GM20000 (cell line): ENCODE measurements at regions not wholly inside any gene's neighbourhood (a gene's known extent, or its start where the extent isn't known, plus 50 kb on each side); places are given as distances from the start of the nearest gene placed in this dataset.

Source experiments
- DNase-seq: peaks from one replicate; pipeline ENCODE4 v3.0.0; 2012; ENCODE audit warnings: low spot score
- TF ChIP-seq, protein P1 (sequence below): IDR thresholded peaks from 2 replicates; pipeline ENCODE4 v1.5.1; 2012; ENCODE audit warnings: mild to moderate bottlenecking, control low read depth; ENCODE audit errors: extremely low read depth, missing control alignments

GRCh38 chr4:107278791-107279483 is 242.8 kb upstream of the DKK2 start:
- DNase-seq = no peak
- TF ChIP-seq, protein P1, sequence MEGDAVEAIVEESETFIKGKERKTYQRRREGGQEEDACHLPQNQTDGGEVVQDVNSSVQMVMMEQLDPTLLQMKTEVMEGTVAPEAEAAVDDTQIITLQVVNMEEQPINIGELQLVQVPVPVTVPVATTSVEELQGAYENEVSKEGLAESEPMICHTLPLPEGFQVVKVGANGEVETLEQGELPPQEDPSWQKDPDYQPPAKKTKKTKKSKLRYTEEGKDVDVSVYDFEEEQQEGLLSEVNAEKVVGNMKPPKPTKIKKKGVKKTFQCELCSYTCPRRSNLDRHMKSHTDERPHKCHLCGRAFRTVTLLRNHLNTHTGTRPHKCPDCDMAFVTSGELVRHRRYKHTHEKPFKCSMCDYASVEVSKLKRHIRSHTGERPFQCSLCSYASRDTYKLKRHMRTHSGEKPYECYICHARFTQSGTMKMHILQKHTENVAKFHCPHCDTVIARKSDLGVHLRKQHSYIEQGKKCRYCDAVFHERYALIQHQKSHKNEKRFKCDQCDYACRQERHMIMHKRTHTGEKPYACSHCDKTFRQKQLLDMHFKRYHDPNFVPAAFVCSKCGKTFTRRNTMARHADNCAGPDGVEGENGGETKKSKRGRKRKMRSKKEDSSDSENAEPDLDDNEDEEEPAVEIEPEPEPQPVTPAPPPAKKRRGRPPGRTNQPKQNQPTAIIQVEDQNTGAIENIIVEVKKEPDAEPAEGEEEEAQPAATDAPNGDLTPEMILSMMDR = no peak

DNA sequence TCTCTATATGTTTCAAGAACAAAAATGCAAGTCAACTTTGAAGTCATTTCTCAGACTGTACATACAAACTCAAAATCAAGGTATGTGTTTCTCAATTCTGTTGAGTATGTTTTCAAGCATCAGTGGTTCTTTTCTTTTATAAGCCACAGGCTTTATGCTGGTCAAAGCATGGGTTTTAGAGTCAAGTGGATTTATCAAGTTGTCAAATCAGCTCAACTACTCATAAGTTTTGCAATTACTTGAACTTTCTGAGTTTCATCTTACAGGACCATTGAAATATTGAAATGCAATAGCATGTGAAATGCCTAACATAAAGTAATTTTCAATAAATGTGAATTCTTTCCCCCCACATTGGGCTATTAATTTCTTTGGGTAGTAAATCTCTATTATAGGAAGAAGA is 239.9 kb upstream of the DKK2 start:
- TF ChIP-seq, protein P1 = no peak
- DNase-seq = no peak

DNA sequence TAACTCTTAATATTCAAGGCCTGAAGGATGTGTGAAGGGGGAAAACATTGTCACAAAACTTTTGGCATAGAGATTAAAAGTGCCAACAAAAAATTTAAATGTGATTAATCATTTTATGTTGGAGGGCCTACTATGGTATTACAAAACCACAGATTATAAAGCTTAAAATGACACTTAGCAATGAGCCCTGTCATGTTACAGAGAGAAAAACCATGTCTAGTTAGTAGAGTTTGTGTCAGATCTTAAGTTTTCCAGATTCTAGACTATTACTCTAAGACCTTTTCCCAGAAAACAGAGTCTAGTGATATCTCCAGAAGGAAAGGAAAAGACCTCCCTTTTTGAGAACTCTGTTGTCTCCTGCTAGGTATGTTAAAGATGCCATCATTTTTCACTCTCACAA is 239.1 kb upstream of the DKK2 start:
- no peak for DNase-seq
- TF ChIP-seq, protein P1 = no peak

GRCh38 chr4:107270614-107271013 is 234.5 kb upstream of the DKK2 start:
- TF ChIP-seq, protein P1 = no peak
- no peak for DNase-seq

DNA sequence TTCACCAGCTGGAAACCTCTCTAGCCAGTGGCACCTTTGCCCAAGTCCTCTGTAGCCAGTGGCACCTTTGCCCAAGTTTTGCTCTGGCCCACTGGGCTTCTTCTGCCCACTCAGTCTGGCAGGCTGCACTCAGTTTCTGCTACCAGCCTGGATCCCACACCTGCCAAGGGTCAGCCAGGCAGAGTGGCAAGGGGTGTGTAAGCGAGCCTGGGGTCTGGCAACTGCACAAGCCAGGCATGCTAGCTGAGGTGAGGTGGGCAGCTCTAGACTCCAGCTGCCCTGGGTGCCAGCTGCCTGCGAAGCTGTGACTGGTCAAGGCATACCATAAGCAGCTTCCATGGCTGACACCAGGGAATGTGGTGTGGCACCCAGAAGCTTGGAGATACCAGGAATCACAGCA is 233.1 kb upstream of the DKK2 start:
- TF ChIP-seq, protein P1 = no peak
- DNase-seq = no peak

- TF ChIP-seq, protein P1 = no peak
- no peak for DNase-seq
Measured at GRCh38 chr4:107265859-107266258, 229.7 kb upstream of the DKK2 start.

GRCh38 chr4:107261241-107261874 is 225.2 kb upstream of the DKK2 start:
- TF ChIP-seq, protein P1 = no peak
- no peak for DNase-seq
